ENCODE measurements at regions not wholly inside any gene's neighbourhood (a gene's known extent, or its start where the extent isn't known, plus 50 kb on each side); places are given as distances from the start of the nearest gene placed in this dataset.
"Not testable (repeated sequence)": the region's sequence is repeated elsewhere in the genome, so short reads cannot be mapped to it uniquely, and the experiment has no call there.

GRCh38 chr2:12918835-12919445, 202.2 kb downstream of the TRIB2 start:
- H3K36me3 Mint-ChIP-seq (ENCODE audit: low read depth), result no peaks in the 10 kb centered on the region
- no peak overlapping the region for H3K27ac Mint-ChIP-seq
- H3K4me1 Mint-ChIP-seq, result no peaks in the 10 kb centered on the region
- ATAC-seq (replicated peaks), result no peak
- H3K4me3 Mint-ChIP-seq, result no peak overlapping the region
- H3K9me3 Mint-ChIP-seq, result no peaks in the 10 kb centered on the region
- no peaks in the 10 kb centered on the region for H3K27me3 Mint-ChIP-seq

- Mint-ChIP-seq H3K4me1 (no peaks in the 10 kb centered on the region), H3K4me3 (no peak overlapping the region), H3K9me3 (no peaks in the 10 kb centered on the region), H3K27ac (no peak overlapping the region), H3K36me3 (ENCODE audit: low read depth) (no peaks in the 10 kb centered on the region), H3K27me3 (no peaks in the 10 kb centered on the region)
- no peak for ATAC-seq (replicated peaks)
Measured at GRCh38 chr2:12921321-12921720, 204.6 kb downstream of the TRIB2 start.

- Mint-ChIP-seq H3K27ac (no peak overlapping the region), H3K4me1 (no peaks in the 10 kb centered on the region)
Measured at GRCh38 chr2:12923907-12924610, 207.3 kb downstream of the TRIB2 start.

GRCh38 chr2:12926641-12927040, 209.9 kb downstream of the TRIB2 start:
- not testable (repeated sequence) for H3K9me3 Mint-ChIP-seq, H3K4me1 Mint-ChIP-seq

More at GRCh38 chr2:12923907-12924610, 207.3 kb downstream of the TRIB2 start:
- ATAC-seq (replicated peaks), result no peak
- Mint-ChIP-seq H3K9me3 (no peaks in the 10 kb centered on the region), H3K4me3 (no peak overlapping the region), H3K36me3 (ENCODE audit: low read depth) (no peaks in the 10 kb centered on the region), H3K27me3 (no peaks in the 10 kb centered on the region)

DNA sequence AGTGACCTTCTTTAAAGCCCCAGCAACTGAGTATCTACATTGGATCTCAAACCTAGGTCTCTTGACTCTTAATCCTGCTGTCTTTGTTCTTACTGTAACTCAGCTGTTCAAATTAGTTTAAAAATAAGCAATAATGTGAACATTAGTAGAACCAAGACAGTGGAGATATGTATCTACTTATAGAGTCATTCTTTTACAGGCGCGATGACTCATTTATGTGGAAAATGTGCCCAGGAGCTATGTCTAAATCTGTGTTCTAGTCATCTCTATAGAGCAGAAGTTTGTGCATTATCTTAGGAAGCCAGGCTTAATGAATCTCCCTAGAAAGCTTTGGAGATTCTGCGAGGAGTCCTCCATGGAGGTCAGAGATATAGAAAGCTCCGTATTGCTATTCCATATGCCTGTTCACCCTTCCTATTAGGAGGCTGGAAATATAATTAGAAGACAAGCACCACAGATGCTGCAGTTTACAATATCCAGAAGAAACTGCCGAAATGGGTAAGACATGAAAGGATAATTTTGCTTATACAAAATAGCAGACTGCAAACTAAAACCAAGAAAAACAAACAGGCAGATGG, 211.6 kb downstream of the TRIB2 start:
- no peak overlapping the region for H3K4me3 Mint-ChIP-seq
- no peaks in the 10 kb centered on the region for H3K9me3 Mint-ChIP-seq
- H3K27ac Mint-ChIP-seq, result no peak overlapping the region
- no peaks in the 10 kb centered on the region for H3K4me1 Mint-ChIP-seq
- no peaks in the 10 kb centered on the region for H3K27me3 Mint-ChIP-seq
- H3K36me3 Mint-ChIP-seq (ENCODE audit: low read depth), result no peaks in the 10 kb centered on the region
- peak; percentile 88 for ATAC-seq (replicated peaks)

More at GRCh38 chr2:12926641-12927040, 209.9 kb downstream of the TRIB2 start:
- not testable (repeated sequence) for H3K36me3 Mint-ChIP-seq (ENCODE audit: low read depth); ATAC-seq (replicated peaks); H3K27ac Mint-ChIP-seq; H3K27me3 Mint-ChIP-seq; H3K4me3 Mint-ChIP-seq

DNA sequence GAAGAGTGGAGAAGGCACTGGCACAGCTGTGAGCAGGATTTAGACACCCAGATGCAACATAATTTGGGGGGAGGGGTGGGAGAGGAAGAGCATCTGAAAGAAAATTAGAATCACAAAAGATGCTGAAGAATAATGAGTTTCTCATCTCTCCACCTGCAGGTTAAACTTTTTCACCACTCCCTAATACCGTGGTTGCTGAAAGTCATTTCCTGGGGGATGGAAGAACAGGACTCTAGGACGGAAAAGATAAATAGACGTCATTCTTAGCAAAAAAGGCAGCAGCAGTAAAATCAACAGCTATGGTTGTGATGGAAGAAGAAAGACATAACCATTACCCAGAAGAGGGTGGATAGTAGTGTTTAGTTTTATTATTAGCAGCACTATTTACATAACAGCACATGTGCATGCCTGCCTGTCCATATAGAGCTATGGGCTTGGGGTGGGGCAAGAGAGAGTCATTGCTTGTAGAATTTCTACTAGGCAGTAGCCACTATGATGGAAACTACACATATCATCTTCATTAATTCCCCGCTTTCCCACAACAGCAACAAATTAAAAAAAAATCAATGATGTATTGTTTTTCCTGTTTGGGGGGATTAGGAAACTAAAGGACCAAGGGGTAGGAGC, 212.2 kb downstream of the TRIB2 start:
- Mint-ChIP-seq H3K36me3 (ENCODE audit: low read depth) (no peaks in the 10 kb centered on the region), H3K4me1 (no peaks in the 10 kb centered on the region), H3K4me3 (no peak overlapping the region), H3K27ac (no peak overlapping the region), H3K27me3 (no peaks in the 10 kb centered on the region), H3K9me3 (no peaks in the 10 kb centered on the region)
- no peak for ATAC-seq (replicated peaks)

- no peak for ATAC-seq (replicated peaks)
- no peaks in the 10 kb centered on the region for H3K27me3 Mint-ChIP-seq
- H3K4me1 Mint-ChIP-seq, result no peaks in the 10 kb centered on the region
- H3K36me3 Mint-ChIP-seq (ENCODE audit: low read depth), result no peaks in the 10 kb centered on the region
- H3K27ac Mint-ChIP-seq, result no peak overlapping the region
- no peak overlapping the region for H3K4me3 Mint-ChIP-seq
- no peaks in the 10 kb centered on the region for H3K9me3 Mint-ChIP-seq
Measured at GRCh38 chr2:12929758-12930157, 213.0 kb downstream of the TRIB2 start.

GRCh38 chr2:12930391-12930790, 213.7 kb downstream of the TRIB2 start:
- Mint-ChIP-seq H3K4me1 (no peaks in the 10 kb centered on the region), H3K9me3 (no peaks in the 10 kb centered on the region), H3K4me3 (no peak overlapping the region), H3K27me3 (no peaks in the 10 kb centered on the region), H3K27ac (no peak overlapping the region), H3K36me3 (ENCODE audit: low read depth) (no peaks in the 10 kb centered on the region)
- no peak for ATAC-seq (replicated peaks)

GRCh38 chr2:12931186-12931844, 214.6 kb downstream of the TRIB2 start:
- no peaks in the 10 kb centered on the region for H3K36me3 Mint-ChIP-seq (ENCODE audit: low read depth)
- no peak overlapping the region for H3K27ac Mint-ChIP-seq
- no peaks in the 10 kb centered on the region for H3K4me1 Mint-ChIP-seq
- ATAC-seq (replicated peaks), result peak; percentile 47
- no peak overlapping the region for H3K4me3 Mint-ChIP-seq
- no peaks in the 10 kb centered on the region for H3K27me3 Mint-ChIP-seq
- H3K9me3 Mint-ChIP-seq, result no peaks in the 10 kb centered on the region

- ATAC-seq (replicated peaks), result no peak
- H3K36me3 Mint-ChIP-seq (ENCODE audit: low read depth), result no peaks in the 10 kb centered on the region
Measured at GRCh38 chr2:12932192-12932591, 215.5 kb downstream of the TRIB2 start.

GRCh38 chr2:12934146-12934756, 217.5 kb downstream of the TRIB2 start:
- Mint-ChIP-seq H3K4me3 (no peak overlapping the region), H3K36me3 (ENCODE audit: low read depth) (no peaks in the 10 kb centered on the region), H3K9me3 (no peaks in the 10 kb centered on the region), H3K4me1 (no peaks in the 10 kb centered on the region), H3K27me3 (no peaks in the 10 kb centered on the region), H3K27ac (no peak overlapping the region)
- ATAC-seq (replicated peaks), result no peak

More at GRCh38 chr2:12932192-12932591, 215.5 kb downstream of the TRIB2 start:
- Mint-ChIP-seq H3K4me1 (no peaks in the 10 kb centered on the region), H3K9me3 (no peaks in the 10 kb centered on the region), H3K4me3 (no peak overlapping the region), H3K27ac (no peak overlapping the region), H3K27me3 (no peaks in the 10 kb centered on the region)

- H3K27me3 Mint-ChIP-seq, result no peaks in the 10 kb centered on the region
- no peak overlapping the region for H3K27ac Mint-ChIP-seq
- H3K4me1 Mint-ChIP-seq, result no peaks in the 10 kb centered on the region
- no peaks in the 10 kb centered on the region for H3K36me3 Mint-ChIP-seq (ENCODE audit: low read depth)
- H3K4me3 Mint-ChIP-seq, result no peak overlapping the region
- no peak for ATAC-seq (replicated peaks)
- H3K9me3 Mint-ChIP-seq, result no peaks in the 10 kb centered on the region
Measured at GRCh38 chr2:12935222-12935621, 218.5 kb downstream of the TRIB2 start.

GRCh38 chr2:12935796-12936195, 219.1 kb downstream of the TRIB2 start:
- Mint-ChIP-seq H3K27ac (no peak overlapping the region), H3K4me3 (no peak overlapping the region), H3K36me3 (ENCODE audit: low read depth) (no peaks in the 10 kb centered on the region), H3K27me3 (no peaks in the 10 kb centered on the region), H3K4me1 (no peaks in the 10 kb centered on the region), H3K9me3 (no peaks in the 10 kb centered on the region)
- no peak for ATAC-seq (replicated peaks)

- Mint-ChIP-seq H3K27me3 (peaks cover 3% of the 10 kb centered on the region), H3K4me1 (no peaks in the 10 kb centered on the region), H3K9me3 (no peaks in the 10 kb centered on the region), H3K27ac (no peak overlapping the region), H3K36me3 (ENCODE audit: low read depth) (no peaks in the 10 kb centered on the region), H3K4me3 (no peak overlapping the region)
- ATAC-seq (replicated peaks), result no peak
Measured at GRCh38 chr2:12941203-12941602, 224.5 kb downstream of the TRIB2 start.

All from activated T-helper 17 cell treated with anti-CD3 and anti-CD28 coated beads, Interleukin-2, amount 50 U/mL, for 72 hours (primary cell).